ENCODE measurements at regions not wholly inside any gene's neighbourhood (a gene's known extent, or its start where the extent isn't known, plus 50 kb on each side); places are given as distances from the start of the nearest gene placed in this dataset.
"Not testable (repeated sequence)": the region's sequence is repeated elsewhere in the genome, so short reads cannot be mapped to it uniquely, and the experiment has no call there.

DNA sequence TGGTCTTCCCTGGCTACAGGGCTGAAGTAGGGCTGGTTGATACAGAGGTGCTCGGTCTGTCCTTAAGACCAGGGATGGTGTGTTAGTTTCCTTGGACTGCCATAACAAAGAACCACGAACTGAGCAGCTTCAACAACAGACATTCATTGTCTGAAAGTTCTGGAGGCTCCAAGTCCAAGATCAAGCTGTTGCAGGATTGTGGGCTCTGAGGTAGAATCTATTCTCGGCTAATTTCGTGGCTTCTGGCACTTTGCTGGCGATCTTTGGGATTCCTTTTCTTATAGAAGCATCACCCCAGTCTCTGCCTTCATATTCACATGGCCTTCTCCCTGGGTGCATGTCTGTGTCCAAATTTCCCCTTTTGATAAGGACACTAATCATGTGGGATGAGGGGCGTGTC lies 112.1 kb upstream of the ITGB1 start:
- DNase-seq (ENCODE audit: low read depth, low spot score) = no peak

- DNase-seq (ENCODE audit: low read depth, low spot score) = no peak
These were observed 109.9 kb upstream of the ITGB1 start for GRCh38 chr10:33067917-33068316.

GRCh38 chr10:33067481-33067880 lies 109.5 kb upstream of the ITGB1 start:
- no peak for DNase-seq (ENCODE audit: low read depth, low spot score)

GRCh38 chr10:33066558-33067236 lies 108.7 kb upstream of the ITGB1 start:
- DNase-seq (ENCODE audit: low read depth, low spot score) = no peak

DNA sequence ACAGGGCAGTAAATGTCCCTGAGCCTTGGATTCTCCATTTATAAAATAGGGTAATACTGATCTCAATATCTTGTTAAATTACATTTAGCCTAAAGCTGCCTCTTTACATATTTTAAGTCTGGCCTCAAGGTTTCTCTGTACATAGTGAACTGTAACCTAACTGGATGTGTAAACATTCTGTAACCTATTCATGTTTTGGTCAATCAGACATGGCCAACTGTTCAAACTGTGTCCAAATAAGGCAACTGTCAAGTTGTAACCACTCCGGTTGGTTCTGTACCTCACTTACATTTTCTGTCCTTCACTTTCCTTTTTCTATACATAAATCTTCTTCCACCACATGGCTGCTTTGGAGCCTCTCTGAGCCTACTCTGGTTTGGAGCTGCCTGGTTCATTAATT lies 107.1 kb upstream of the ITGB1 start:
- DNase-seq (ENCODE audit: low read depth, low spot score) = no peak

- DNase-seq (ENCODE audit: low read depth, low spot score) = no peak
These were observed 106.7 kb upstream of the ITGB1 start for GRCh38 chr10:33064706-33065105.

GRCh38 chr10:33057620-33058019 lies 99.6 kb upstream of the ITGB1 start:
- DNase-seq (ENCODE audit: low read depth, low spot score) = no peak

DNA sequence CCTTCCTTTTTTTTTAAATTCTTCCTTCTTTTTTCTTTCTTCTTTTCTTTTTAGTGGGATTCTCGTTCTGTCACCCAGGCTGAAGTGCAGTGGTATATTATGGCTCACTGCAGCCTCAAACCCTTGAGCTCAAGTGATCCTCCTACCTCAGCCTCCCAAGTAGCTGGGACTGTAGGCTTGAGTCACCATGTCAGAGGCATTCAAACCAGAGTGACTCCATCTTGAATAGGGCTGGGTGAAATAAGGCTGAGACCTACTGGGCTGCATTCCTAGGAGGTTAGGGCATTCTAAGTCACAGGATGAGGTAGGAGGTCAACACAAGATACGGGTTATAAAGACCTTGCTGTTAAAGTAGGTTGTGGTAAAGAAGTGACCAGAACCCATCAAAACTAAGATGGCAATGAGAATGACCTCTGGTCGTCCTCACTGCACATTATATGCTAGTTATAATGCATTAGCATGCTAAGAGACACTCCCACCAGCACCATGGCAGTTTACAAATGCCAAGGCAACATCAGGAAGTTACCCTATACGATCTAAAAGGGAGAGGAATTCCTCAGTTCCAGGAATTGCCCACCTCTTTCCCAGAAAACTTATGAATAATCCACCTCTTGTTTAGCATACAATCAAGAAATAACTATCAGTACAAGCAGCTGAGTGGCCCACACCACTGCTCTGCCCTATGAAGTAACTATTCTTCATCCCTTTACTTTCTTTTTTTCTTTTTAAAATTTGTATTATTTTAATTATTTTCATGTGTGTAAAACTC lies 99.0 kb upstream of the ITGB1 start:
- no peak for DNase-seq (ENCODE audit: low read depth, low spot score)

GRCh38 chr10:33055625-33056024 lies 97.6 kb upstream of the ITGB1 start:
- no peak for DNase-seq (ENCODE audit: low read depth, low spot score)

GRCh38 chr10:33052915-33053810 lies 95.1 kb upstream of the ITGB1 start:
- no peak for DNase-seq (ENCODE audit: low read depth, low spot score)

- DNase-seq (ENCODE audit: low read depth, low spot score) = no peak
These were observed 94.3 kb upstream of the ITGB1 start for GRCh38 chr10:33052263-33052875.

- DNase-seq (ENCODE audit: low read depth, low spot score) = not testable (repeated sequence)
These were observed 92.2 kb upstream of the ITGB1 start for GRCh38 chr10:33049963-33050920.

- no peak for DNase-seq (ENCODE audit: low read depth, low spot score)
These were observed 90.2 kb upstream of the ITGB1 start for GRCh38 chr10:33048223-33048622.

GRCh38 chr10:33047655-33048054 lies 89.6 kb upstream of the ITGB1 start:
- DNase-seq (ENCODE audit: low read depth, low spot score) = no peak

DNA sequence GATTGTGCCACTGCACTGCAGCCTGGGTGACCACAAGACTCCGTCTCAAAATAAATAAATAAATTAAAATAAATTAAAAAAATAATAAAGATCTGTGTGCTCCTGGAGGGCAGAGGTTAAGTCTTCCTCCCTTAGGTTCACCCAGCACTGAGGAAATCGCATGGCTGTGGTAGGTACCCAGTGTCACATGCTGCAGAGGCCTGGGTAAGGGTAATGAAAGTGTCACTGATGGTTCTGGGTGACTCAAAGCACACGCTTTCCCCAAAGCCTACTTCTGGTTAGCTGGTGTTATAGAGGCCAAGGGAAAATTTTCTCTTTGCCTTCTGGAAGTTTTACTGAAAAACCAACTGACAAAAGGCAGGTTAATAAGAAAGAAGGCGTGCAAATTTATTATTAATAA lies 88.8 kb upstream of the ITGB1 start:
- DNase-seq (ENCODE audit: low read depth, low spot score) = no peak

DNA sequence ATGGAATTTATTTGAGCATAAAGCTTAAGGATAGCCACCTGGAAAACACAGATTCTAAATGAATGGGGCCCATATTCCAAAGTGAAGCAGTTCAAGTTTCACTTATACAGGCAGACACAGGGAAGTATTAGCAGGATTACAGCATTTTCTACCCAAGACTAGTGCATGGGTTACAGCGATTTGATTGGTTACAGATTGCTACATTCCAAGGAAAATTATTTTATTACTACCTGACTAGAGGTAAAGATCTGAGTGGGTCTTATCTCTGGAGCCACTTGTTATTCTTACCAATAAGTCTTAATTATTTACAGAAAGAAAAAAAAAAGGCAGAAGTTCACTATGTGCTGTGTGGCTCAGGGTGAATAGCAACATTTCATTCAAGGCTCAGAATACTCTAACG lies 87.4 kb upstream of the ITGB1 start:
- no peak for DNase-seq (ENCODE audit: low read depth, low spot score)

- no peak for DNase-seq (ENCODE audit: low read depth, low spot score)
These were observed 84.5 kb upstream of the ITGB1 start for GRCh38 chr10:33042565-33042964.

GRCh38 chr10:33041783-33042437 lies 83.9 kb upstream of the ITGB1 start:
- no peak for DNase-seq (ENCODE audit: low read depth, low spot score)

DNA sequence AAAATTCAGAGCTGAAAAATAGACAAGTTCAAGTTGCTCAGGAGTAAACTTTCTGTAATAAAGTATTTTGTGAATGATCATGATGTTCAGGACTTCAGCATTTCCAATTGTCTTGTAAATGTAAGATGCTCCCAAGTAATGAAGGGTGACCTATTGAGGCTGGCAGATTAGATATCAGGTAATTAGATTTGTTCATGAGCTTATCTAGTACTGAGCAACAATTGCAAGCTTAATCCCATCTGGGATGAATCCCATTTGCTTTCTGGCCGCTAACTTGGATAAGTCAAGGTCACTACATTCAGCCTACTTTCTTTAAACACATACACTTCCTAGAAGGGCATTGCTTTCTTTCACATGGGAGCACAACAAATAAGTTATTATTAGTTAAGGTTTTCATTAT lies 82.4 kb upstream of the ITGB1 start:
- DNase-seq (ENCODE audit: low read depth, low spot score) = no peak

DNA sequence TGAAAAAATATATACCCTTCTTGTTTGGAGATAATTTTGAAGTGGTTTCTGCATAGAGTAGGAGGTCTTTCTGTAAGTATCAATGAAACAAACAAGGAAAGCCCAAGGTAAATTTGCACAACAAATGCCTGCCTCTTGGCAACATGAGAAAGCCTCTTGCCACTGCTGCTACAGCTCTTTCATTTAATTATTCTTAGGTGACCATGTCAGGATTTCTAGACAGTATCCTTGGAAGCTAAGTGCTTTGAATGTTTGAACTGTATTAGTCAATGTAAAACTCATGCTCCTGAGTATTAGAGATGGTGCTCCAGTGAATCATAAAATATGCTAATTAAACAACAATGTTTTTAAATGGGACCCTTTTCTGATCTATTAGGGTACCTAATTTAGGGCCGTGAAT lies 81.2 kb upstream of the ITGB1 start:
- no peak for DNase-seq (ENCODE audit: low read depth, low spot score)

Measured in iPS DF 19.7 (cell line).